ENCODE measurements at regions not wholly inside any gene's neighbourhood (a gene's known extent, or its start where the extent isn't known, plus 50 kb on each side); places are given as distances from the start of the nearest gene placed in this dataset.
"Not testable (repeated sequence)": the region's sequence is repeated elsewhere in the genome, so short reads cannot be mapped to it uniquely, and the experiment has no call there.

- not testable (repeated sequence) for H3K9ac ChIP-seq (ENCODE audit: low read length); H2AK5ac ChIP-seq (ENCODE audit: low read length); H3K27ac ChIP-seq (ENCODE audit: low read depth, low read length); H3K4me3 ChIP-seq (ENCODE audit: low read length); H3K18ac ChIP-seq (ENCODE audit: low read length); H3K79me1 ChIP-seq (ENCODE audit: low read length); H2BK15ac ChIP-seq (replicated peaks; ENCODE audit: low read depth); H3K36me3 ChIP-seq (ENCODE audit: control insufficient read depth, insufficient read depth, low read length); H3K23ac ChIP-seq (ENCODE audit: low read length); H3K79me2 ChIP-seq (ENCODE audit: control insufficient read depth, insufficient read depth, low read length); H4K5ac ChIP-seq (ENCODE audit: low read length); H3K56ac ChIP-seq (ENCODE audit: low read length); H3K4me1 ChIP-seq (ENCODE audit: control insufficient read depth, low read depth, low read length); H2BK5ac ChIP-seq (ENCODE audit: low read length); H3K4me2 ChIP-seq (ENCODE audit: low read length); H3K4ac ChIP-seq (ENCODE audit: low read depth, low read length); H4K8ac ChIP-seq (ENCODE audit: low read depth, low read length); H3K27me3 ChIP-seq (ENCODE audit: insufficient read depth, low read length, poor library complexity); DNase-seq; H2BK120ac ChIP-seq (ENCODE audit: low read depth, low read length)
- no CpG with 5 or more reads among the region's 3 CpGs for WGBS (ENCODE audit: extremely low coverage, insufficient coverage, low lambda C conversion rate)
Observed at GRCh38 chr9:85433551-85433950, 308.2 kb downstream of the AGTPBP1 start.

- no peak overlapping the region for H4K8ac ChIP-seq (ENCODE audit: low read depth, low read length)
- H2AK5ac ChIP-seq (ENCODE audit: low read length) = no peak overlapping the region
- no peaks in the 10 kb centered on the region for H3K79me1 ChIP-seq (ENCODE audit: low read length)
- H3K56ac ChIP-seq (ENCODE audit: low read length) = no peak overlapping the region
- H4K5ac ChIP-seq (ENCODE audit: low read length) = no peak overlapping the region
- H3K79me2 ChIP-seq (ENCODE audit: control insufficient read depth, insufficient read depth, low read length) = no peaks in the 10 kb centered on the region
- H3K27ac ChIP-seq (ENCODE audit: low read depth, low read length) = no peak overlapping the region
- H3K27me3 ChIP-seq (ENCODE audit: insufficient read depth, low read length, poor library complexity) = no peaks in the 10 kb centered on the region
- no peak overlapping the region for H3K4me3 ChIP-seq (ENCODE audit: low read length)
- no peak overlapping the region for H2BK5ac ChIP-seq (ENCODE audit: low read length)
- DNase-seq = no peak
- no peak overlapping the region for H3K18ac ChIP-seq (ENCODE audit: low read length)
- H3K4me2 ChIP-seq (ENCODE audit: low read length) = no peak overlapping the region
- no peak overlapping the region for H3K4ac ChIP-seq (ENCODE audit: low read depth, low read length)
- H3K36me3 ChIP-seq (ENCODE audit: control insufficient read depth, insufficient read depth, low read length) = no peaks in the 10 kb centered on the region
- H3K9ac ChIP-seq (ENCODE audit: low read length) = no peak overlapping the region
- peaks cover 7% of the 10 kb centered on the region for H3K4me1 ChIP-seq (ENCODE audit: control insufficient read depth, low read depth, low read length)
- no peak overlapping the region for H2BK120ac ChIP-seq (ENCODE audit: low read depth, low read length)
- H3K23ac ChIP-seq (ENCODE audit: low read length) = no peak overlapping the region
- no CpG with 5 or more reads among the region's 8 CpGs for WGBS (ENCODE audit: extremely low coverage, insufficient coverage, low lambda C conversion rate)
- H2BK15ac ChIP-seq (replicated peaks; ENCODE audit: low read depth) = no peak overlapping the region
Observed at GRCh38 chr9:85433046-85433445, 308.7 kb downstream of the AGTPBP1 start.

- no peak overlapping the region for H3K27ac ChIP-seq (ENCODE audit: low read depth, low read length)
- WGBS (ENCODE audit: extremely low coverage, insufficient coverage, low lambda C conversion rate) = no CpG with 5 or more reads among the region's 3 CpGs
- no peak overlapping the region for H3K18ac ChIP-seq (ENCODE audit: low read length)
Observed at GRCh38 chr9:85432599-85432998, 309.2 kb downstream of the AGTPBP1 start.

GRCh38 chr9:85431339-85432102 is 310.2 kb downstream of the AGTPBP1 start:
- H3K9ac ChIP-seq (ENCODE audit: low read length) = no peak overlapping the region
- no peak overlapping the region for H3K27ac ChIP-seq (ENCODE audit: low read depth, low read length)
- no peaks in the 10 kb centered on the region for H3K79me2 ChIP-seq (ENCODE audit: control insufficient read depth, insufficient read depth, low read length)
- no peak overlapping the region for H2AK5ac ChIP-seq (ENCODE audit: low read length)
- no peak overlapping the region for H3K56ac ChIP-seq (ENCODE audit: low read length)
- H4K5ac ChIP-seq (ENCODE audit: low read length) = no peak overlapping the region
- H3K23ac ChIP-seq (ENCODE audit: low read length) = no peak overlapping the region
- H4K8ac ChIP-seq (ENCODE audit: low read depth, low read length) = no peak overlapping the region
- no peak overlapping the region for H3K18ac ChIP-seq (ENCODE audit: low read length)
- WGBS (ENCODE audit: extremely low coverage, insufficient coverage, low lambda C conversion rate) = no CpG with 5 or more reads among the region's 3 CpGs
- H3K36me3 ChIP-seq (ENCODE audit: control insufficient read depth, insufficient read depth, low read length) = no peaks in the 10 kb centered on the region
- H2BK5ac ChIP-seq (ENCODE audit: low read length) = peak overlapping the region; percentile 5
- no peaks in the 10 kb centered on the region for H3K79me1 ChIP-seq (ENCODE audit: low read length)
- no peak overlapping the region for H3K4ac ChIP-seq (ENCODE audit: low read depth, low read length)
- H3K27me3 ChIP-seq (ENCODE audit: insufficient read depth, low read length, poor library complexity) = no peaks in the 10 kb centered on the region
- no peak overlapping the region for H2BK15ac ChIP-seq (replicated peaks; ENCODE audit: low read depth)
- no peak for DNase-seq
- H3K4me1 ChIP-seq (ENCODE audit: control insufficient read depth, low read depth, low read length) = peaks cover 7% of the 10 kb centered on the region
- no peak overlapping the region for H2BK120ac ChIP-seq (ENCODE audit: low read depth, low read length)
- no peak overlapping the region for H3K4me2 ChIP-seq (ENCODE audit: low read length)
- no peak overlapping the region for H3K4me3 ChIP-seq (ENCODE audit: low read length)

More at GRCh38 chr9:85432599-85432998, 309.2 kb downstream of the AGTPBP1 start:
- H4K5ac ChIP-seq (ENCODE audit: low read length) = no peak overlapping the region
- no peaks in the 10 kb centered on the region for H3K79me1 ChIP-seq (ENCODE audit: low read length)
- no peak overlapping the region for H2BK120ac ChIP-seq (ENCODE audit: low read depth, low read length)
- no peak overlapping the region for H2AK5ac ChIP-seq (ENCODE audit: low read length)
- H3K4me1 ChIP-seq (ENCODE audit: control insufficient read depth, low read depth, low read length) = peaks cover 7% of the 10 kb centered on the region
- no peaks in the 10 kb centered on the region for H3K27me3 ChIP-seq (ENCODE audit: insufficient read depth, low read length, poor library complexity)
- no peak overlapping the region for H2BK15ac ChIP-seq (replicated peaks; ENCODE audit: low read depth)
- DNase-seq = no peak
- H3K23ac ChIP-seq (ENCODE audit: low read length) = no peak overlapping the region
- no peak overlapping the region for H3K56ac ChIP-seq (ENCODE audit: low read length)
- H3K9ac ChIP-seq (ENCODE audit: low read length) = no peak overlapping the region
- no peaks in the 10 kb centered on the region for H3K36me3 ChIP-seq (ENCODE audit: control insufficient read depth, insufficient read depth, low read length)
- H3K4me3 ChIP-seq (ENCODE audit: low read length) = no peak overlapping the region
- no peak overlapping the region for H4K8ac ChIP-seq (ENCODE audit: low read depth, low read length)
- no peak overlapping the region for H3K4ac ChIP-seq (ENCODE audit: low read depth, low read length)
- H3K4me2 ChIP-seq (ENCODE audit: low read length) = no peak overlapping the region
- H2BK5ac ChIP-seq (ENCODE audit: low read length) = no peak overlapping the region
- no peaks in the 10 kb centered on the region for H3K79me2 ChIP-seq (ENCODE audit: control insufficient read depth, insufficient read depth, low read length)

- WGBS (ENCODE audit: extremely low coverage, insufficient coverage, low lambda C conversion rate) = no CpG with 5 or more reads among the region's 18 CpGs
- Histone ChIP-seq H3K79me2 (ENCODE audit: control insufficient read depth, insufficient read depth, low read length) (no peaks in the 10 kb centered on the region), H3K4me3 (ENCODE audit: low read length) (no peak overlapping the region), H4K8ac (ENCODE audit: low read depth, low read length) (no peak overlapping the region), H3K4ac (ENCODE audit: low read depth, low read length) (no peak overlapping the region), H2BK15ac (replicated peaks; ENCODE audit: low read depth) (no peak overlapping the region), H3K27me3 (ENCODE audit: insufficient read depth, low read length, poor library complexity) (no peaks in the 10 kb centered on the region), H2BK5ac (ENCODE audit: low read length) (peak overlapping the region; percentile 5), H3K4me2 (ENCODE audit: low read length) (no peak overlapping the region), H3K79me1 (ENCODE audit: low read length) (no peaks in the 10 kb centered on the region), H2AK5ac (ENCODE audit: low read length) (no peak overlapping the region), H4K5ac (ENCODE audit: low read length) (no peak overlapping the region), H2BK120ac (ENCODE audit: low read depth, low read length) (no peak overlapping the region), H3K36me3 (ENCODE audit: control insufficient read depth, insufficient read depth, low read length) (no peaks in the 10 kb centered on the region), H3K4me1 (ENCODE audit: control insufficient read depth, low read depth, low read length) (peaks cover 7% of the 10 kb centered on the region), H3K9ac (ENCODE audit: low read length) (no peak overlapping the region), H3K27ac (ENCODE audit: low read depth, low read length) (no peak overlapping the region), H3K23ac (ENCODE audit: low read length) (no peak overlapping the region), H3K18ac (ENCODE audit: low read length) (no peak overlapping the region), H3K56ac (ENCODE audit: low read length) (no peak overlapping the region)
- DNase-seq = peak; percentile 27
Observed at GRCh38 chr9:85430659-85431338, 311.0 kb downstream of the AGTPBP1 start.
